GM21717 (cell line): ENCODE measurements at regions not wholly inside any gene's neighbourhood (a gene's known extent, or its start where the extent isn't known, plus 50 kb on each side); places are given as distances from the start of the nearest gene placed in this dataset.
"Not testable (repeated sequence)": the region's sequence is repeated elsewhere in the genome, so short reads cannot be mapped to it uniquely, and the experiment has no call there.

Experiments
- ATAC-seq: cut with Tn5 transposase; IDR thresholded peaks from one replicate; pipeline ENCODE4 v1.9.1; 2021; ENCODE audit warnings: mild to moderate bottlenecking, moderate library complexity; ENCODE audit not compliant: unreplicated experiment

GRCh38 chr1:230591678-230592077, 50.6 kb upstream of the COG2 start:
- no peak for ATAC-seq

- ATAC-seq, result no peak
Measured at GRCh38 chr1:230589951-230590350, 52.3 kb upstream of the COG2 start.

- ATAC-seq, result no peak
Measured at GRCh38 chr1:230588323-230588746, 53.9 kb upstream of the COG2 start.

- no peak for ATAC-seq
Measured at GRCh38 chr1:230587061-230587460, 55.2 kb upstream of the COG2 start.

GRCh38 chr1:230584660-230585059, 57.6 kb upstream of the COG2 start:
- no peak for ATAC-seq

- ATAC-seq, result no peak
Measured at GRCh38 chr1:230581446-230582079, 60.7 kb upstream of the COG2 start.

GRCh38 chr1:230578616-230579015, 63.7 kb upstream of the COG2 start:
- no peak for ATAC-seq

GRCh38 chr1:230577537-230577936, 64.7 kb upstream of the COG2 start:
- no peak for ATAC-seq

GRCh38 chr1:230575886-230576500, 66.3 kb upstream of the COG2 start:
- no peak for ATAC-seq

GRCh38 chr1:230574502-230574901, 67.8 kb upstream of the COG2 start:
- ATAC-seq, result no peak

- ATAC-seq, result no peak
Measured at GRCh38 chr1:230573658-230574057, 68.6 kb upstream of the COG2 start.

GRCh38 chr1:230572121-230573105, 69.9 kb upstream of the COG2 start:
- no peak for ATAC-seq

GRCh38 chr1:230570724-230571360, 71.4 kb upstream of the COG2 start:
- no peak for ATAC-seq

GRCh38 chr1:230569201-230569600, 73.1 kb upstream of the COG2 start:
- ATAC-seq, result no peak

- no peak for ATAC-seq
Measured at GRCh38 chr1:230568676-230569075, 73.6 kb upstream of the COG2 start.

- no peak for ATAC-seq
Measured at GRCh38 chr1:230568008-230568407, 74.3 kb upstream of the COG2 start.

GRCh38 chr1:230567221-230567575, 75.1 kb upstream of the COG2 start:
- no peak for ATAC-seq

GRCh38 chr1:230566532-230567220, 75.6 kb upstream of the COG2 start:
- not testable (repeated sequence) for ATAC-seq

GRCh38 chr1:230565141-230565540, 77.1 kb upstream of the COG2 start:
- ATAC-seq, result no peak

- no peak for ATAC-seq
Measured at GRCh38 chr1:230563591-230563990, 78.7 kb upstream of the COG2 start.

GRCh38 chr1:230561570-230561969, 80.7 kb upstream of the COG2 start:
- ATAC-seq, result no peak
